Keratinocyte (primary cell): ENCODE measurements at regions not wholly inside any gene's neighbourhood (a gene's known extent, or its start where the extent isn't known, plus 50 kb on each side); places are given as distances from the start of the nearest gene placed in this dataset.

Experiments used
- DNase-seq: peaks from one replicate; pipeline ENCODE4 v3.0.0-alpha.2; 2011; ENCODE audit warnings: low read depth, missing footprints, low spot score
- FAIRE-seq: peaks from 2 replicates; lab custom pipeline; 2011; peaks lifted over from hg19 to GRCh38; lab: Jason Lieb, UNC
- H2AFZ ChIP-seq: 2 replicates; pipeline ENCODE4 v1.6.0; 2012; ENCODE audit warnings: low read length, control low read depth, inconsistent platforms; ENCODE audit not compliant: control insufficient read depth
- H3K27ac ChIP-seq: 2 replicates; pipeline ENCODE4 v1.5.1; 2011; ENCODE audit warnings: low read length; ENCODE audit not compliant: control insufficient read depth, insufficient read depth
- H3K27me3 ChIP-seq: 3 replicates; pipeline ENCODE4 v1.6.0; 2011; ENCODE audit warnings: low read length; ENCODE audit not compliant: control insufficient read depth, insufficient read depth; ENCODE audit errors: extremely low read depth
- H3K36me3 ChIP-seq, 2 experiments: 2 replicates in 1 of 2; 3 replicates in 1 of 2; pipeline ENCODE4 v1.5.1; 2011; ENCODE audit warnings: low read length in 2 of 2, mild to moderate bottlenecking in 1 of 2; ENCODE audit not compliant: control insufficient read depth in 2 of 2, insufficient read depth in 2 of 2; ENCODE audit errors: extremely low read depth in 1 of 2
- H3K4me1 ChIP-seq: 3 replicates; pipeline ENCODE4 v1.5.1; 2011; ENCODE audit warnings: low read length; ENCODE audit not compliant: control insufficient read depth, insufficient read depth; ENCODE audit errors: extremely low read depth
- H3K4me2 ChIP-seq: 3 replicates; pipeline ENCODE4 v1.6.0; 2011; ENCODE audit warnings: low read depth, low read length; ENCODE audit not compliant: control insufficient read depth, insufficient read depth; ENCODE audit errors: extremely low read depth
- H3K4me3 ChIP-seq, 3 experiments: fragments of 200-600 bp in 1 of 3; sonication (generic) in 1 of 3; 2 replicates in 2 of 3; 3 replicates in 1 of 3; pipeline ENCODE4 v1.5.1; 2011 to 2016; ENCODE audit warnings: low read length in 3 of 3, mild to moderate bottlenecking in 3 of 3, control low read depth in 2 of 3, inconsistent platforms in 1 of 3, low read depth in 1 of 3, mixed read lengths in 1 of 3, mixed run types in 1 of 3, moderate library complexity in 1 of 3; ENCODE audit not compliant: control insufficient read depth in 2 of 3, insufficient read depth in 2 of 3; ENCODE audit errors: extremely low read depth in 1 of 3
- H3K79me2 ChIP-seq: 2 replicates; pipeline ENCODE4 v1.6.0; 2012; ENCODE audit warnings: low read length; ENCODE audit not compliant: control insufficient read depth, insufficient read depth
- H3K9ac ChIP-seq: 3 replicates; pipeline ENCODE4 v1.6.0; 2011; ENCODE audit warnings: low read length; ENCODE audit not compliant: control insufficient read depth, insufficient read depth; ENCODE audit errors: extremely low read depth
- H3K9me1 ChIP-seq: 3 replicates; pipeline ENCODE4 v1.6.0; 2011; ENCODE audit warnings: low read length; ENCODE audit not compliant: control insufficient read depth, insufficient read depth; ENCODE audit errors: extremely low read depth
- H3K9me3 ChIP-seq: 2 replicates; pipeline ENCODE4 v1.5.1; 2012; ENCODE audit warnings: low read depth, low read length; ENCODE audit not compliant: control insufficient read depth
- H4K20me1 ChIP-seq: 3 replicates; pipeline ENCODE4 v1.6.0; 2011; ENCODE audit warnings: low read length; ENCODE audit not compliant: control insufficient read depth, insufficient read depth; ENCODE audit errors: extremely low read depth
- EZH2 ChIP-seq: IDR thresholded peaks from one replicate; pipeline ENCODE4 v1.6.1; 2012; ENCODE audit warnings: inconsistent platforms, mild to moderate bottlenecking, low read length, moderate library complexity
- dilution Hi-C: fragments of 300-500 bp; cut with MboI; formaldehyde crosslinking; loops from one replicate; pipeline ENCODE4 v1.7.0; 2020; ENCODE audit warnings: low sequenced_read_pairs; ENCODE audit not compliant: extremely low pct_ligation_motif_present
- TF ChIP-seq, protein P1 (sequence below), 3 experiments: IDR thresholded peaks in 1 of 3; conservative IDR thresholded peaks in 1 of 3; optimal IDR thresholded peaks in 1 of 3; 2 replicates in 2 of 3; 3 replicates in 1 of 3; pipeline versions ENCODE3 to v1.5.1; 2011; ENCODE audit warnings: low read length in 3 of 3, mild to moderate bottlenecking in 3 of 3, moderate library complexity in 2 of 3, control low read depth in 1 of 3, inconsistent platforms in 1 of 3; ENCODE audit not compliant: insufficient read depth in 2 of 3; ENCODE audit errors: extremely low read depth in 1 of 3

- Histone ChIP-seq H4K20me1 (no peaks in the 10 kb centered on the region), H3K27me3 (no peaks in the 10 kb centered on the region), H2AFZ (no peak overlapping the region), H3K27ac (no peak overlapping the region), H3K9ac (no peak overlapping the region), H3K4me2 (no peak overlapping the region), H3K36me3 (no peaks in the 10 kb centered on the region), H3K4me1 (no peaks in the 10 kb centered on the region), H3K4me3 (no peak overlapping the region), H3K9me1 (no peaks in the 10 kb centered on the region), H3K79me2 (no peaks in the 10 kb centered on the region), H3K9me3 (no peaks in the 10 kb centered on the region)
- DNase-seq, result no peak
- dilution Hi-C loops, result no loop called here
- no peak for TF ChIP-seq EZH2
- TF ChIP-seq, protein P1, sequence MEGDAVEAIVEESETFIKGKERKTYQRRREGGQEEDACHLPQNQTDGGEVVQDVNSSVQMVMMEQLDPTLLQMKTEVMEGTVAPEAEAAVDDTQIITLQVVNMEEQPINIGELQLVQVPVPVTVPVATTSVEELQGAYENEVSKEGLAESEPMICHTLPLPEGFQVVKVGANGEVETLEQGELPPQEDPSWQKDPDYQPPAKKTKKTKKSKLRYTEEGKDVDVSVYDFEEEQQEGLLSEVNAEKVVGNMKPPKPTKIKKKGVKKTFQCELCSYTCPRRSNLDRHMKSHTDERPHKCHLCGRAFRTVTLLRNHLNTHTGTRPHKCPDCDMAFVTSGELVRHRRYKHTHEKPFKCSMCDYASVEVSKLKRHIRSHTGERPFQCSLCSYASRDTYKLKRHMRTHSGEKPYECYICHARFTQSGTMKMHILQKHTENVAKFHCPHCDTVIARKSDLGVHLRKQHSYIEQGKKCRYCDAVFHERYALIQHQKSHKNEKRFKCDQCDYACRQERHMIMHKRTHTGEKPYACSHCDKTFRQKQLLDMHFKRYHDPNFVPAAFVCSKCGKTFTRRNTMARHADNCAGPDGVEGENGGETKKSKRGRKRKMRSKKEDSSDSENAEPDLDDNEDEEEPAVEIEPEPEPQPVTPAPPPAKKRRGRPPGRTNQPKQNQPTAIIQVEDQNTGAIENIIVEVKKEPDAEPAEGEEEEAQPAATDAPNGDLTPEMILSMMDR (optimal IDR thresholded peaks at IDR 0.05 in 1 of 3, IDR thresholded peaks at IDR 0.05 in 1 of 3, conservative IDR thresholded peaks at IDR 0.05 in 1 of 3; ENCODE audit: extremely low read depth in 1 of 3, insufficient read depth in 2 of 3, low read length in 3 of 3), result no peak
- FAIRE-seq, result no peak
Observed at GRCh38 chr12:77696183-77696582, 134.5 kb upstream of the NAV3 start.

GRCh38 chr12:77689510-77690086 lies 141.1 kb upstream of the NAV3 start:
- no peak overlapping the region for H3K27ac ChIP-seq
- peaks cover 2% of the 10 kb centered on the region for H3K4me1 ChIP-seq
- FAIRE-seq (no peak), DNase-seq (no peak)
- H3K4me3 ChIP-seq, result no peak overlapping the region
- dilution Hi-C loops, result no loop called here
- H3K9ac ChIP-seq, result no peak overlapping the region
- no peak overlapping the region for H2AFZ ChIP-seq
- H3K79me2 ChIP-seq, result no peaks in the 10 kb centered on the region
- H3K9me3 ChIP-seq, result no peaks in the 10 kb centered on the region
- TF ChIP-seq, protein P1 (optimal IDR thresholded peaks at IDR 0.05 in 1 of 3, IDR thresholded peaks at IDR 0.05 in 1 of 3, conservative IDR thresholded peaks at IDR 0.05 in 1 of 3; ENCODE audit: extremely low read depth in 1 of 3, insufficient read depth in 2 of 3, low read length in 3 of 3), result no peak
- no peak for TF ChIP-seq EZH2
- H3K4me2 ChIP-seq, result no peak overlapping the region
- H3K27me3 ChIP-seq, result no peaks in the 10 kb centered on the region
- H3K9me1 ChIP-seq, result no peaks in the 10 kb centered on the region
- no peaks in the 10 kb centered on the region for H4K20me1 ChIP-seq
- H3K36me3 ChIP-seq, result no peaks in the 10 kb centered on the region
